ENCODE measurements at regions not wholly inside any gene's neighbourhood (a gene's known extent, or its start where the extent isn't known, plus 50 kb on each side); places are given as distances from the start of the nearest gene placed in this dataset.
"Not testable (repeated sequence)": the region's sequence is repeated elsewhere in the genome, so short reads cannot be mapped to it uniquely, and the experiment has no call there.

- ATAC-seq = no peak
- Histone ChIP-seq H3K4me3 (ENCODE audit: low read length) (no peak overlapping the region), H3K9me3 (ENCODE audit: control insufficient read depth, low read length) (no peaks in the 10 kb centered on the region), H3K4me1 (ENCODE audit: control insufficient read depth, insufficient read depth, low read length) (no peaks in the 10 kb centered on the region), H3K27me3 (ENCODE audit: control insufficient read depth, insufficient read depth) (no peaks in the 10 kb centered on the region), H3K27ac (ENCODE audit: low read length) (no peak overlapping the region)
- DNase-seq = no peak
- 82% methylated on average over 5 of the region's 5 CpGs for WGBS
- intact Hi-C loops (cut with DNase I) = no loop called here
These were observed 558.0 kb downstream of the C6orf118 start for GRCh38 chr6:164751395-164751794.

GRCh38 chr6:164750128-164750527 lies 559.3 kb downstream of the C6orf118 start:
- no peaks in the 10 kb centered on the region for H3K27me3 ChIP-seq (ENCODE audit: control insufficient read depth, insufficient read depth)
- no peak for ATAC-seq
- 76% methylated on average over 3 of the region's 3 CpGs for WGBS

GRCh38 chr6:164749221-164750064 lies 560.0 kb downstream of the C6orf118 start:
- ATAC-seq (peak in 1 of 2 donors; percentile 40), DNase-seq (peak; percentile 34 to 55 (median 49))
- Histone ChIP-seq H3K4me1 (ENCODE audit: control insufficient read depth, insufficient read depth, low read length) (no peaks in the 10 kb centered on the region), H3K9me3 (ENCODE audit: control insufficient read depth, low read length) (no peaks in the 10 kb centered on the region), H3K4me3 (ENCODE audit: low read length) (no peak overlapping the region), H3K27me3 (ENCODE audit: control insufficient read depth, insufficient read depth) (no peaks in the 10 kb centered on the region), H3K27ac (ENCODE audit: low read length) (no peak overlapping the region)
- intact Hi-C loops (cut with DNase I) = no loop called here
- 43% methylated on average over 9 of the region's 9 CpGs for WGBS

More at GRCh38 chr6:164750128-164750527, 559.3 kb downstream of the C6orf118 start:
- H3K4me3 ChIP-seq (ENCODE audit: low read length) = no peak overlapping the region
- intact Hi-C loops (cut with DNase I) = no loop called here
- DNase-seq = no peak
- no peak overlapping the region for H3K27ac ChIP-seq (ENCODE audit: low read length)
- H3K9me3 ChIP-seq (ENCODE audit: control insufficient read depth, low read length) = no peaks in the 10 kb centered on the region
- H3K4me1 ChIP-seq (ENCODE audit: control insufficient read depth, insufficient read depth, low read length) = no peaks in the 10 kb centered on the region

GRCh38 chr6:164744301-164744700 lies 565.1 kb downstream of the C6orf118 start:
- DNase-seq (no peak), ATAC-seq (no peak)
- 83% methylated on average over 4 of the region's 4 CpGs for WGBS
- H3K27ac ChIP-seq (ENCODE audit: low read length) = no peak overlapping the region
- H3K4me3 ChIP-seq (ENCODE audit: low read length) = no peak overlapping the region
- H3K27me3 ChIP-seq (ENCODE audit: control insufficient read depth, insufficient read depth) = no peaks in the 10 kb centered on the region
- H3K9me3 ChIP-seq (ENCODE audit: control insufficient read depth, low read length) = no peaks in the 10 kb centered on the region
- H3K4me1 ChIP-seq (ENCODE audit: control insufficient read depth, insufficient read depth, low read length) = no peaks in the 10 kb centered on the region
- intact Hi-C loops (cut with DNase I) = no loop called here

- H3K27ac ChIP-seq (ENCODE audit: low read length) = no peak overlapping the region
- WGBS = 79% methylated on average over 3 of the region's 3 CpGs
- H3K4me1 ChIP-seq (ENCODE audit: control insufficient read depth, insufficient read depth, low read length) = no peaks in the 10 kb centered on the region
- no peak overlapping the region for H3K4me3 ChIP-seq (ENCODE audit: low read length)
- no peak for DNase-seq
- no peaks in the 10 kb centered on the region for H3K9me3 ChIP-seq (ENCODE audit: control insufficient read depth, low read length)
- intact Hi-C loops (cut with DNase I) = no loop called here
- ATAC-seq = no peak
- H3K27me3 ChIP-seq (ENCODE audit: control insufficient read depth, insufficient read depth) = no peaks in the 10 kb centered on the region
These were observed 567.4 kb downstream of the C6orf118 start for GRCh38 chr6:164741938-164742451.

GRCh38 chr6:164736090-164736489 lies 573.3 kb downstream of the C6orf118 start:
- H3K27me3 ChIP-seq (ENCODE audit: control insufficient read depth, insufficient read depth); ATAC-seq; H3K27ac ChIP-seq (ENCODE audit: low read length); H3K9me3 ChIP-seq (ENCODE audit: control insufficient read depth, low read length); H3K4me3 ChIP-seq (ENCODE audit: low read length); intact Hi-C loops (cut with DNase I); H3K4me1 ChIP-seq (ENCODE audit: control insufficient read depth, insufficient read depth, low read length): not testable (repeated sequence)
- WGBS = 95% methylated on average over 25 of the region's 25 CpGs
- DNase-seq = peak in 1 of 3 donors; percentile 60

GRCh38 chr6:164731539-164731938 lies 577.9 kb downstream of the C6orf118 start:
- Histone ChIP-seq H3K27ac (ENCODE audit: low read length) (no peak overlapping the region), H3K27me3 (ENCODE audit: control insufficient read depth, insufficient read depth) (no peaks in the 10 kb centered on the region), H3K9me3 (ENCODE audit: control insufficient read depth, low read length) (no peaks in the 10 kb centered on the region), H3K4me3 (ENCODE audit: low read length) (no peak overlapping the region), H3K4me1 (ENCODE audit: control insufficient read depth, insufficient read depth, low read length) (no peaks in the 10 kb centered on the region)
- 35% methylated on average over 4 of the region's 4 CpGs for WGBS
- intact Hi-C loops (cut with DNase I) = no loop called here
- ATAC-seq (no peak), DNase-seq (no peak)

GRCh38 chr6:164721460-164721859 lies 587.9 kb downstream of the C6orf118 start:
- WGBS = 57% methylated on average over 4 of the region's 4 CpGs
- DNase-seq = no peak
- intact Hi-C loops (cut with DNase I) = no loop called here
- Histone ChIP-seq H3K4me1 (ENCODE audit: control insufficient read depth, insufficient read depth, low read length) (no peaks in the 10 kb centered on the region), H3K27ac (ENCODE audit: low read length) (no peak overlapping the region), H3K4me3 (ENCODE audit: low read length) (no peak overlapping the region), H3K27me3 (ENCODE audit: control insufficient read depth, insufficient read depth) (no peaks in the 10 kb centered on the region), H3K9me3 (ENCODE audit: control insufficient read depth, low read length) (no peaks in the 10 kb centered on the region)
- ATAC-seq = no peak

GRCh38 chr6:164700497-164700896 lies 608.9 kb downstream of the C6orf118 start:
- H3K4me3 ChIP-seq (ENCODE audit: low read length) = no peak overlapping the region
- DNase-seq = no peak
- no peaks in the 10 kb centered on the region for H3K9me3 ChIP-seq (ENCODE audit: control insufficient read depth, low read length)
- intact Hi-C loops (cut with DNase I) = no loop called here
- no peaks in the 10 kb centered on the region for H3K27me3 ChIP-seq (ENCODE audit: control insufficient read depth, insufficient read depth)
- no peak for ATAC-seq
- no peaks in the 10 kb centered on the region for H3K4me1 ChIP-seq (ENCODE audit: control insufficient read depth, insufficient read depth, low read length)
- no peak overlapping the region for H3K27ac ChIP-seq (ENCODE audit: low read length)
- WGBS = 73% methylated on average over 1 of the region's 1 CpG

GRCh38 chr6:164695896-164696295 lies 613.5 kb downstream of the C6orf118 start:
- no peaks in the 10 kb centered on the region for H3K9me3 ChIP-seq (ENCODE audit: control insufficient read depth, low read length)
- no peak overlapping the region for H3K27ac ChIP-seq (ENCODE audit: low read length)
- H3K4me3 ChIP-seq (ENCODE audit: low read length) = no peak overlapping the region
- WGBS = 53% methylated on average over 4 of the region's 4 CpGs
- no peak for DNase-seq
- no peaks in the 10 kb centered on the region for H3K4me1 ChIP-seq (ENCODE audit: control insufficient read depth, insufficient read depth, low read length)
- ATAC-seq = no peak
- no peaks in the 10 kb centered on the region for H3K27me3 ChIP-seq (ENCODE audit: control insufficient read depth, insufficient read depth)
- intact Hi-C loops (cut with DNase I) = no loop called here

- ATAC-seq = no peak
- 87% methylated on average over 3 of the region's 3 CpGs for WGBS
- intact Hi-C loops (cut with DNase I) = no loop called here
- no peak for DNase-seq
- Histone ChIP-seq H3K4me1 (ENCODE audit: control insufficient read depth, insufficient read depth, low read length) (no peaks in the 10 kb centered on the region), H3K27ac (ENCODE audit: low read length) (no peak overlapping the region), H3K27me3 (ENCODE audit: control insufficient read depth, insufficient read depth) (no peaks in the 10 kb centered on the region), H3K9me3 (ENCODE audit: control insufficient read depth, low read length) (no peaks in the 10 kb centered on the region), H3K4me3 (ENCODE audit: low read length) (no peak overlapping the region)
These were observed 615.0 kb downstream of the C6orf118 start for GRCh38 chr6:164694386-164694785.

Data from right cardiac atrium (tissue), 5 donors.